GM19438 (cell line): ENCODE measurements at regions not wholly inside any gene's neighbourhood (a gene's known extent, or its start where the extent isn't known, plus 50 kb on each side); places are given as distances from the start of the nearest gene placed in this dataset.
"Not testable (repeated sequence)": the region's sequence is repeated elsewhere in the genome, so short reads cannot be mapped to it uniquely, and the experiment has no call there.

Source experiments
- ATAC-seq: cut with Tn5 transposase; IDR thresholded peaks from one replicate; pipeline ENCODE4 v1.9.1; 2021; ENCODE audit warnings: low read depth; ENCODE audit not compliant: unreplicated experiment

DNA sequence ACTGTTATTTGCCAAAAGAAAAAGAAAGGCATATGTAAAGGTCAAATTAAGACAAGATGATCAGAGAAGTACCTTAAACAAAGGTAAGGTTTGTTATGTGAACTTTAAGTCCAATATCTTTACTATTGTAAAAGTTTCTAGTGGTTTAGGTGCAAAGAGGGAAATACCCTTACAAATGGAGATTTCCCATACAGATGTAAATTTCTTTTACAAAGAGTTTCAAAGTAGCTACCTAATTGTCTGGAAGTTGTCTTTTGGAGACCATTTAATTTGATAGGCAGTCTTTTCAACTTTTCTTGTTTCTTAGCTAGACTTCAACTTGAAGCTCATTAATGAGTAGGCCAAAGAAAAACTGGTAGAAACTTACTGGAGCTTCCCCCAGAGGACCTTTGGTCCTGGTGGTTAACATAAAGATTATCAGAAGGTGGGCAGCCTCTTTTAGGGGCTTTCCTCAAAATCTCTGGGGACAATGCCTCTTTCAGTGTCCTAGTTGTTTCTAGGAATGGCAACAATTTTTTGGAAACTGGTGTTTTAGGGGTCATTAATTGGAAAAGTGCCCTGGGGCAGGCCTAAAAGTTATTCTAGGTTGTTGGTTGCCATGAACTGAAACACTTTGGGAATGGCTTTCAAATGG is 297.3 kb downstream of the GUCY2F start:
- no peak for ATAC-seq

GRCh38 chrX:109172091-109172602 is 309.7 kb downstream of the GUCY2F start:
- no peak for ATAC-seq

DNA sequence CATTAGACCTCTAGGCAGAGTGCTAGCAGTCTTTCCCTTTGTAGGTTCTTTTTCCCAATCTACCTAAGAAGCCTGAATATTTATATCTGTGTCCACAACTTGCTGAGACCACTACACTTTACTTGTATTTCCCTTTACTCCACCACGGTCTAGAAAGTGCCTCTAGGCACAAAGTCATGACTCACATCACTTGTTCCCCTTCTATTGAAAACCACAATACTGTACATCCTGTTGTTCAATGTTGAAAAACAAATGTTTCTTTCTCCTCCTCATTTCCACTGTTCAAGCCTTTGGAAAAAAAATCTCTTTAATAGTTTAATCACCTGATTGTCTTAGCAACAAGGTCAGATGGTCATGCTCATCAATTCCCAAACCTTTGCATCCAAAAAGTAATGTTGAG is 326.7 kb downstream of the GUCY2F start:
- no peak for ATAC-seq

- not testable (repeated sequence) for ATAC-seq
Measured at GRCh38 chrX:109144173-109144572, 337.7 kb downstream of the GUCY2F start.

GRCh38 chrX:109140463-109140862 is 341.4 kb downstream of the GUCY2F start:
- no peak for ATAC-seq

- no peak for ATAC-seq
Measured at GRCh38 chrX:109134777-109135176, 347.1 kb downstream of the GUCY2F start.

DNA sequence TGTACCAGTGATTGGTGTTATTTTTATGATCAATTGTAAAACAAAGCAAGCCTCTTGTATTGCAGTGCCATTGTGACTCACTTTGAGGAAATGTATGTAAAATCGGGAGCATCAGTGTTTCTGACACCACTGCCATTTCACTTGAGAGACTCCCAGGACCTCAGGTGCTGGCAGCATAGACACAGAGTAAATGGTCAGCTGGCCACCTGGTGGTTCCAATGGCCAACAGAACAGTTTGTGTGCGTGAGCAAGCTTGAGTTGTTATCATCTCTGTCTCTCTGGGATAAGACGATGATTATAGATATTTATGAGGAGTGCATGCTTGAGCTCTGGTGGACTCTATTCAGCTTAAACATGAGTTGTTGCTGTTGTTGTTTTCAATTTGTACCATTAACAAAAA is 356.6 kb downstream of the GUCY2F start:
- no peak for ATAC-seq

GRCh38 chrX:109089359-109089758 is 353.0 kb upstream of the IRS4 start:
- no peak for ATAC-seq

- ATAC-seq = no peak
Measured at GRCh38 chrX:109077788-109078187, 341.4 kb upstream of the IRS4 start.

- not testable (repeated sequence) for ATAC-seq
Measured at GRCh38 chrX:109054181-109054581, 317.8 kb upstream of the IRS4 start.

GRCh38 chrX:109049903-109050302 is 313.5 kb upstream of the IRS4 start:
- no peak for ATAC-seq

- no peak for ATAC-seq
Measured at GRCh38 chrX:109049416-109049815, 313.1 kb upstream of the IRS4 start.

DNA sequence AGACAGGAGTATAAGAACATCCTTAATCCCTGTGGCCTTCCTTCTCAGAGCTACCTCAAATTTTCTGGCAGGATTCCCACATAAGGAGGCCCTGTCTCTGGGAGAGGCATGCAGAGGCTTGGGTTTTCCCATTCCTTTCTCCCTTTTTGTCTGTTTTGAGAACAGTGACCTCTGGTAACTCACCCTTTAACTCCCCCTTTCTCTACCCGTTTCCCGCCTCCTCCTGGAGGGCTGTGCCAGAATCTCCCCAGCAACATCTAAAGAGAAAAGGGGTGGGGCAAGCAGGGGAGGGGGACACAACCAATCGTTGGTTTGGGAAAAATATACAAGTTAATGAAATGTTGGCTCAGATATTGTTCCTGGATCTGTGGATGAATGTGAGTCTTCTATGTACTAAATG is 303.7 kb upstream of the IRS4 start:
- no peak for ATAC-seq

GRCh38 chrX:109036624-109037023 is 300.3 kb upstream of the IRS4 start:
- ATAC-seq = no peak

DNA sequence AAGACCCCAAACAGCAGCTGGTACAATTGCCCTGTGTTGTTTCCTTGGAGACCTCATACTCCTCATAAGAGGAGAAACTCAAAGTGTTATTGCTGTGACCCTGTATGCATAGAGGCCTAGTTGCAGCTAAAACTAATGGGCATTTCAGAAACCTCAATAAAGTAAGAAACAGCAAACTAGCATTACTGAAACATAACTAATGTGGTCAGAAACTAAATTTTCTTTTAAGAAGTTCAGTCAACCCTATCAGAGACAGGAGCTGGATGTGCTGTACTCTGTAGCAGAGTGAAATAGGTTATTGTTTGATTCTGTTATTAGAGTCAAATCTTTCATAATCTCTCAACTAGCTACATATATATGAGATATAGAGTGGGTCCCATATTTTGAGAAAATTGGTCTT is 257.5 kb upstream of the IRS4 start:
- ATAC-seq = no peak

GRCh38 chrX:108972899-108973298 is 236.5 kb upstream of the IRS4 start:
- not testable (repeated sequence) for ATAC-seq

- ATAC-seq = no peak
Measured at GRCh38 chrX:108947205-108947604, 210.8 kb upstream of the IRS4 start.

- no peak for ATAC-seq
Measured at GRCh38 chrX:108946531-108946930, 210.2 kb upstream of the IRS4 start.

GRCh38 chrX:108945883-108946523 is 209.6 kb upstream of the IRS4 start:
- ATAC-seq = no peak

DNA sequence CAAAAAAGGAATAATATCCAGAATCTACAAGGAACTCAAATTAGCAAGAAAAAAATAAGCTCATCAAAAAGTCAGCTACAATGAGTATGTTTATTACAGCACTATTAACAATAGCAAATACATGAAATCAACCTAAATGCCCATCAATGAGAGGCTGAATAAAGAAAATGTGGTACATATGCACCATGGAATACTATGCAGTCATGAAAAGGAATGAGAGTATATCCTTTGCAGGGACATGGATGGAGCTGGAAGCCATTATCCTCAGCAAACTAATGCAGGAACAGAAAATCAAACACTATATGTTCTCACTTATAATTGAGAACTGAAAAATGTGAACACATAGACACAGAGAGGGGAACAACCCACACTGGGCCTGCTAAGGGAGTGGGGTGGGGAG is 178.4 kb upstream of the IRS4 start:
- ATAC-seq = no peak

GRCh38 chrX:108903831-108904230 is 167.5 kb upstream of the IRS4 start:
- not testable (repeated sequence) for ATAC-seq

- ATAC-seq = no peak
Measured at GRCh38 chrX:108900333-108900732, 164.0 kb upstream of the IRS4 start.
